Left forelimb (tissue), 1 donor: ENCODE measurements at regions not wholly inside any gene's neighbourhood (a gene's known extent, or its start where the extent isn't known, plus 50 kb on each side); places are given as distances from the start of the nearest gene placed in this dataset.

Experiments used
- DNase-seq: peaks from one replicate; pipeline ENCODE4 v3.0.0-alpha.2; 2018; ENCODE audit warnings: low spot score

DNA sequence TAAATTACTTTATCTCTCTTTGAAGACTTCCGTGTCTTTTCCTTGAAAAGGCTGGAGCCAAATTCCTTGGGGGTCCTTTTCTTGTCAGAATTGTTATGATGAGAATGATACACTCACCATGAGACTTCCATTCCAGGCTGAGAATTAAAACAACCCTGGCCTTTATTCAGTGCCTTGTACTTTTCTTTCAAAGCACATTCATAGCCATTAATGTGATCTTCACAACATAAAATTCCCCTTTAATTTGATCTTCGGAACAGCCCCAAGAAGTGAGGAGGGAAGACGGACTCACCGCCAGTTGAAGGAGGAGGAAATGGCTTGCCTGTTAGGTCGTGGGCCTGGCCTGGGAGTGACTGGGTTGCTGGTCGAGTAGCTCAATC is 127.3 kb downstream of the DDX1 start:
- no peak for DNase-seq

DNA sequence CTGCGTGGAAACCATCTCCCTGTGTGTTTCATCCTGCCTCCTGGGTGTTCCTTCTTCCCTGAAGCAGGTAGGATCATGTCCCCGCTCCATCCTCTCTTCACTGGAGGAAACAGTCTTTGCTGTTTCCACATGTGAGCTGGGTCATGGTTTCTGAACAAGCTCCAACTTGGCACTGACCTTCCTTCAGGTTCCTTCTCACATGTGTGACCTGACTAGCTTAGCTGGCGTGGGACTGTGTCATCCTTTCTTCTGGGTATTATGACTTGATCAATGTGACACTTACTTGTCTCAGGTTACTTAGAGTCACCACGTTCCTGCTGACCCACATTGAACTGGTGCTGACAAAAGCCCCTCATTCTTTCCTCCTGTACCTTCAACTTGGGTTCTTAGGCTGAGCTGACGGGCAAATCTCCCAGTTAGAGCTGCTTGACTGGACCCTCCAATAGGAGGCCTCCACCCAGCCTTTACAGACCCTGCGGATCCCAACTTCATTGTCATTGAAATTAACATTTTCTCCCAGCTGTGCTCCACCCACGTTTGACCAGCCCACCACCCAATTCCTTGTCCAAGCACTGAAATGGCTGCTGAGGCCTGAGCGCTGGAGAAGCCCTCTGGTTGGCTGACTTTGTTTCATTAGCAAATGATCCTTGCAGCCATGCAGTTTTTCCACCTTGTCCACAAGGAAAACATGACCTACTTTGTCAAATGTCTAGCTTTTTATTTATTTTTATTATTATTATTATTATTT is 128.1 kb downstream of the DDX1 start:
- DNase-seq, result no peak

DNA sequence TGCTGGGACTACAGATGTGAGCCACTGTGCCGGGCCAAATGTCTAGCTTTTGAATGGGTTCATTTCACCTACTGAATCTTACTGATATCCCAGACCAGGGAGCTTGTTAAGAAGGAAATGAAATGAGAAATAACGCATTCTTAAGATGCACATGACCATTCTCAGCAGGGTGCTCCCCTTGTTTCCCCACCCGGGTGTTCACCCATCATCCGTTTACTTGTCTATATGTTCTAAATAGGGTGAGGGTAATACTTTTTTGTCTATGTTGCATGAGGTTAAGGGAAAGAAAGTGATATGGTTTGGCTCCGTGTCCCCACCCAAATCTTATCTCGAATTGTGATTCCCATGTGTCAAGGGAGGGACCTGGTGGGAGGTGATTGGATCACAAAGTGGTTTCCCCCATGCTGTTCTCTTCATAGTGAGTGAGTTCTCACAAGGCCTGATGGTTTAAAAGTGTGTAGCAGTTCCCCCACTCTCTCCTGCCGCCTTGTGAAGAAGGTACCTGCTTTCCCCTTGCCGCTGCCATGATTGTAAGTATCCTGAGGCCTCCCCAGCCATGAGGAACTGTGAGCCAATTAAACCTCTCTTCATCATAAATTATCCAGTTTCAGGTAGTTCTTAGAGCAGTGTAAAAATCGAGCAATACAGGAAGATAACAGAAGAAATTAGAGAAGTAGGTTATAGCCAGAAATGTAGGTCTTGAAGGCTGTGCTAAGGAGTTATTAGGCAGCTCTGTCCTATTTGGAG is 129.1 kb downstream of the DDX1 start:
- DNase-seq, result no peak

GRCh38 chr2:15721411-15722067 is 129.9 kb downstream of the DDX1 start:
- no peak for DNase-seq

GRCh38 chr2:15722980-15723379 is 131.3 kb downstream of the DDX1 start:
- peak; percentile 25 for DNase-seq

DNA sequence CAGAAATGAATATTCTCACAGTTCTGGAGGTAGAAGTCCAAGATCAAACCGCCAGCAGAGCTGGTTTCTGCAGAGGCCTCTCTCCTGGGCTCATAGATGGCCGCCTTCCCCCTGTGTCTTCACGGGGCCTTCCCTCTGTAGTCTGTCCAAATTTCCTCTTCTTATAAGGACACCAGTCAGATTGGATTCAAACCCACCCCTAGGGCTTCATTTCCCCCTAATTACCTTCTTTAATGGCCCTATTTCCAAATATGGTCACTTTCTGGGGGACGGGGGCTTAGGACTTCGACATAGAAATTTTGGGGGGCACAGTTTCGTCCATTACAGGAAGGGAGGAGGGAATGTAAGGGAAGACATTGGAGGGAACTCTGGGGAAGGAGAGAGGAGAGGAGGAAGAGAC is 132.6 kb downstream of the DDX1 start:
- DNase-seq, result no peak

DNA sequence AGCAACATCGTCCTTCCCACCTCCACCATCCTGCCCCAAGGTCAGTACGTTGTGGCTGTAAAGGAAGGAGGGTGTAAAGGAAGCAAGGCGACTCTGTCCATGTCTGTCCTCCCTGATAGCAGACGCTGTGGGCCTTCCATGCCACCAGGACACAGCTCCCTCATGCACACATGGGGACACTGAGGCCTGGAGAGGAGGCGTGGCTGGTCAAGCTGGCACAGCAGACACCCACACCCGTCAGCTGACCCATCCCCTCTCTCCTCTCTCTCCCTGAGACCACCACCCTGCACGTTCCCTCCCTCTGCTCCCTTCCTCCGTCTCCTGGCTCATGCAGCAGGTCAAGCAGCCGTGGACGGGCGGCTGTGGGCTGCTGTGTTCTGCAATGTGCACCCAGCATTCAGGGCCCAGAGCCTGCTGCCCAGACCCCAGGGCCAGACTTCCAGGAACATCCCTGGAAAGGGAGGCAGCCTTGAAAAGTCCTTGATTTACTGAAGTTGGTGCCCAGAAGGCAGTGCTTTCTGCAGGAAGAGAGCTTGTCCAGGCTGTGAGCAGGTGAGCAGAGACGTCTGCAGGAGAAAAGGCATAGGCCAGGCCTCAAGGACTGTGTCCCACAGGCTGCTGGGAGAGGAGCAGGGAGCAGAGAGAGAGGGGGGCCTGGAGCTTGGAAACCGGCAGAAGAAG is 133.6 kb downstream of the DDX1 start:
- DNase-seq, result peak; percentile 53

DNA sequence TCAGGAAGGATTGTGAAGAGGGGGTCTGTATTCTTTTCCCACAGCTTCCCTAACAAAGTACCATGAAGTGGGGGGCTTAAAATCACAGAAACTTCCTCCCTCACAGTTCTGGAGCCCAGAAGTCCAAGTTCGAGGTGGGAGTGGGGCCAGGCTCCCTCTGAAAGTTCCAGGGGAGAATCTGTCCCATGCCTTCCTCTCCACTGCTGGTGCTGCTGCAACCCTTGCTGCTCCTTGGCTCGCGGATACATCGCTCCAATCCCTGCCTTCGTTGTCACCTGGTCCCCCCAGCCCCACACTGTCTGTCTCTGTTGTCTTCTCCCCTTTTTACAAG is 134.1 kb downstream of the DDX1 start:
- DNase-seq, result peak; percentile 31

DNA sequence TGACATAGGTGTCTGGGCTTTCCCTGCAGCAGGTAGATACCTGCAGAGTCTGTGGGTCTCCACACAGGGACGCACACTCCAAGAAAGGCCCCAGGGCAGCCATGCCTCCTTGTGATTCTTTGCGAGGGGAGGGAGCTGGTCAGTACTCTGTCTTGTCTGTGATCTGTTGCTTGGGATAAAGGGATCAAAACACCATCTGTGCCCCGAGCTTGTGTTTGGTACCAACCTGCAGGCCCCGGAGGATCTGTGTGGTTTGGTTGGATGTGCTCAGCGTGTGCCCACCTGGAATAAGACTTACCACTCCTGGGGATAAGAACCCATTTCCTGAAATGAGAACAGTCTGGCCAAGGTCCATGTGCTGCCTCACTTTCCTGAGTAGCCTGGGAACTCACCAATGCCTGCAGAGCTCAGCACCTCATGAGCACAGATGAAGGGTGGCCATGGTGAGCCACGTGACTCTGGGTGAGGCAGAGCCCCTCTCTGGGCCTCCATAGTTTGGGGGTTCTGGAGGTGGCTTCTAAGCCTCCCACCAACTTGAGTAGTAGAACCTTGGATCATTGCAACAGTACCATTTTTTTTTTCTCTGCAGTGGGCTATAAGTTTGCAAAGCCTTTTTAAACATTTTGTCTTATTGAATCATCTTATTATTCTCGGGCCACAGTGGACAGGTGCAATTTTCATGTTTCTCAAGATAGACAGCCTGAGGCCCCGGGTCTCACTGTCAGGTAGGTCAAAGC is 134.8 kb downstream of the DDX1 start:
- DNase-seq, result peak; percentile 54

- peak; percentile 6 for DNase-seq
These were observed 136.0 kb downstream of the DDX1 start for GRCh38 chr2:15727396-15728244.

DNA sequence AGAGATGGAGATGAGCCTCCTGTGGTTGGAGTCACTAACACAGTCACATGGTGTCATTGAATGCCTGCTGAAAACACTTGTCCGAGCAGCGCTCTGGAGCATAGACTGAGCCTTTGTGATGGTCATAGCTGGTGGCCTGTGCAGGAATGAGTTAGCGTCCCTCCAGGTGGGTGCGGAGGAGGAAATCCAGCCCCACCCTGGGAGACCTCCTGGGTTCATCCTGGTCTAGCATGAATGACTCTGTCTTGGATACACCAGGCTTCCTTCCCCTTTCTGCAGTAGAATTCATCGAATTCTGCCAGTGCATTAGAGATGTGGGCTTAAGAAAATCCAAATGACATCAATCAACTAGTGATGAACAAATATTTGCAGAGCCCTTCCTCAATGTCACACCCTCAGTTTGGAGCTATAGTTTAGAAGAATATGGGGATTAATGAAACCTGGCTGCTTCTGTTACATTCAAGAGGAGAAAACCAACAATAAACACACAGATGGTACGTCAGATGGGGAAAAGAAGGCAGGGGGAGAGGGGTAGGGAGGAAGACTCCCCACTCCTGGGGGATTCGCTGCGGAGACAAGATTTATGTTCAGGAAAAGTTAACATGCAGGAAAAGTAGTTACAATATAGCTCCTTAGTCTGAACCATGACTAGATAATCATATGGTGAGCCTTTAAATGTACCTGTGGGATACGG is 136.7 kb downstream of the DDX1 start:
- peak; percentile 26 for DNase-seq

- peak; percentile 12 for DNase-seq
These were observed 137.3 kb downstream of the DDX1 start for GRCh38 chr2:15729001-15729400.

- DNase-seq, result peak; percentile 40
These were observed 138.3 kb downstream of the DDX1 start for GRCh38 chr2:15729709-15730544.

DNA sequence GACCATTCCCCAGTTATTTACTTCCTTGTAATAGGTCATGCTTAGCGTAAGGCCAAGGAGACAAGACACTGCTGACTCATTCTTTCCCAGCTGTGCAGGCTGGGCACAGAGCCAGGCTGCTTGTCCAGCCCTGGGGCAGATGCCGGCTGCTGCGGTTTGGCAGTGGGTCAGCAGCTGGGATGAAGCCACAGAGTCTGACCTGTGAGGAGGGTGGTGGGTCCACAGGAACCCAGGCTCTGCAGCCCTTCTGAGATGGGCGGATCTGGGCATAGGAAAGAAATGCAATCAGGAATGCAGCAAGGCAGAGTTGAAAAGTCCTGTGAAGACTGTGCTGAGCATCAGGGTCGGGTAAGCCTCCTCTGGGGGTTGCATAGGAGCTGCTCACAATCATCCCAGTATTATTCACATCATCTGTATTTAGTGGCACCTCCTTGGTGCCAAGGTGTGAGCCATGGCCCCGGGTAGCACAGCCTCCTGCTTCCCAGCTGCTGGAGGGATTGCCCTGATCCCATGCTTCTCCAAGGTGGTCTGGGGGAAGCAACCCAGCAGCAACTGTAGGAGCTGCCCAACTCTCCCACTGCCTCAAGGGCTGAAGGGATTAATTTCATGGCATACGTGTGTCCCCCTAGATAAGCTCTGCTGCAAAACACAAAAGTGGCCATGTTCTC is 139.0 kb downstream of the DDX1 start:
- DNase-seq, result peak; percentile 88

- peak; percentile 61 for DNase-seq
These were observed 139.7 kb downstream of the DDX1 start for GRCh38 chr2:15731213-15731888.

DNA sequence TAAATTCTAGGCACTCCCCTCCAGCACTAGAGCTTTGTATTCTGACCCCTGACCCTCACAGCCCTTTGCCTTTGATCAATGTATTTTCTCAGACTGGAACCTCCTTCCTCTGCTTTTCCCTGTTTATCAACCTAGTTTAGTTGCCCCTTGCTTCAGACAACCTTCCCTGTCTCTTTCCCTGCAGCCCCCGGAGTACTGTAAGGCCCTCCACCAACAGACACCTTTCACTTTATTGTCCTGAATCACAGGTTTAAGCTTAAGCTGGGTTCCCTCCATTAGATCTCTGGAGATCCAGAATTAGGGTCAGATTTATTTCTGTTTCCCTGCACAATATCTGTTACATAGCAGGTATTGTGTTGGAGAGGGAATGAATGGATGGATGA is 140.2 kb downstream of the DDX1 start:
- DNase-seq, result no peak

- peak; percentile 55 for DNase-seq
These were observed 140.8 kb downstream of the DDX1 start for GRCh38 chr2:15732341-15733077.
